ENCODE measurements at regions not wholly inside any gene's neighbourhood (a gene's known extent, or its start where the extent isn't known, plus 50 kb on each side); places are given as distances from the start of the nearest gene placed in this dataset.

DNA sequence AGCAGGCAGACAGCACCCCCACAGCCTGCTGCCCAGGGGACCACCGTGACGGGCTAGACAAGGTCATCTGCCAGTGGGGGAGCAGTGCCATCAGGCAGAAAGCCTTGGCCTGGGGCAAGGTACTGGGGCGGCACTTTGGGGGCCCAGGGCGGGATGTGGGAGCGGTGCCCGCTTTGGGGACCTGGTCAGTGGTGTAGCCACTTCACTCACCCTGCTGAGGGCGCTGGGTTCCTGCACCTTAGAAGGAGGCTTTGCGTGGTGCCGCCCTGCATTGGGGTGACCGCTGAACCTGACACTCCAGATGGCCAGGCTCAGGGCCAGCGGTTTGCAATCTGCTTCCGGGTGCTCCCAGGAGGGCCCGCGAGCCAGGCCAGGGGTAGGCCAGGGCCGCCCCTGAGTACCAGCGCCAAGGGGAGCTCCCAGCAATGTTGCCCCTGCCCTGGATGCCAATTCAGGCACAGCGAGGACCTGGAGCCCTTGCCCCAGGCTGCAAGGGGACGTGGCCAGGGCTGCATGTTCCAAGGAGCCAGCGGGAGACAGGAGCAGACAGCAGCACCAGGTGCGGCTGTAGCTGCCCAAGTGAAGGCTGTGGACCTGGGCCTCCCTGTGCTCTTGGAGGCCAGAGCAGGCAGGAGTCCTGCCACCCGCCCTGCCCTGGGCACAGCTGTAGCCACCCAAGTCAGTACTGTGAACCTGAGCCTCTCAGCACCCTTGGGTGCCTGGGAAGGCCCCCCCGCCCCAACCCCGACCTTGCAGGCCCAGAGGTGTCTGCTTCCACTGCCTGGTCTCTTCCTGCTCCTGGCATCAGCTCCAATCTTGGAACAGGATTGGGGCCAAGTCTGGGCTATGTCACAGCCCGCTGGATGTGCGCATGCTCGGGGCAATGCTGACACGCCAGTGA is 550.7 kb downstream of the SLC6A15 start:
- DNase-seq: no peak
- Histone ChIP-seq H2AFZ (ENCODE audit: low read depth, low read length) (no peak overlapping the region), H3K36me3 (ENCODE audit: insufficient read depth, low read length) (no peaks in the 10 kb centered on the region), H3K9ac (ENCODE audit: low read depth, low read length) (no peak overlapping the region), H3K4me2 (ENCODE audit: insufficient read depth, low read length) (no peak overlapping the region), H3K9me3 (ENCODE audit: insufficient read depth, low read length, severe bottlenecking) (peaks cover 2% of the 10 kb centered on the region), H3K4me3 (ENCODE audit: low read depth in 1 of 2, low read length in 2 of 2) (no peak overlapping the region), H3K27ac (ENCODE audit: low read length) (no peak overlapping the region), H4K20me1 (ENCODE audit: insufficient read depth, low read length) (no peaks in the 10 kb centered on the region), H3K27me3 (ENCODE audit: insufficient read depth, low read length, poor library complexity) (no peaks in the 10 kb centered on the region), H3K4me1 (ENCODE audit: insufficient read depth, low read length) (no peaks in the 10 kb centered on the region), H3K79me2 (ENCODE audit: insufficient read depth, low read length) (no peaks in the 10 kb centered on the region)
- no peak for ATAC-seq (ENCODE audit: insufficient read depth, low read depth)
- TF ChIP-seq, protein P1, sequence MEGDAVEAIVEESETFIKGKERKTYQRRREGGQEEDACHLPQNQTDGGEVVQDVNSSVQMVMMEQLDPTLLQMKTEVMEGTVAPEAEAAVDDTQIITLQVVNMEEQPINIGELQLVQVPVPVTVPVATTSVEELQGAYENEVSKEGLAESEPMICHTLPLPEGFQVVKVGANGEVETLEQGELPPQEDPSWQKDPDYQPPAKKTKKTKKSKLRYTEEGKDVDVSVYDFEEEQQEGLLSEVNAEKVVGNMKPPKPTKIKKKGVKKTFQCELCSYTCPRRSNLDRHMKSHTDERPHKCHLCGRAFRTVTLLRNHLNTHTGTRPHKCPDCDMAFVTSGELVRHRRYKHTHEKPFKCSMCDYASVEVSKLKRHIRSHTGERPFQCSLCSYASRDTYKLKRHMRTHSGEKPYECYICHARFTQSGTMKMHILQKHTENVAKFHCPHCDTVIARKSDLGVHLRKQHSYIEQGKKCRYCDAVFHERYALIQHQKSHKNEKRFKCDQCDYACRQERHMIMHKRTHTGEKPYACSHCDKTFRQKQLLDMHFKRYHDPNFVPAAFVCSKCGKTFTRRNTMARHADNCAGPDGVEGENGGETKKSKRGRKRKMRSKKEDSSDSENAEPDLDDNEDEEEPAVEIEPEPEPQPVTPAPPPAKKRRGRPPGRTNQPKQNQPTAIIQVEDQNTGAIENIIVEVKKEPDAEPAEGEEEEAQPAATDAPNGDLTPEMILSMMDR (IDR thresholded peaks at IDR 0.05; ENCODE audit: borderline replicate concordance, extremely low read depth, low read length, poor library complexity, severe bottlenecking): no peak
- TF ChIP-seq EZH2 (IDR thresholded peaks at IDR 0.05; ENCODE audit: borderline replicate concordance, low read depth, low read length, severe bottlenecking): no peak

- ATAC-seq (ENCODE audit: insufficient read depth, low read depth) (no peak), DNase-seq (no peak)
- H3K36me3 ChIP-seq (ENCODE audit: insufficient read depth, low read length): no peaks in the 10 kb centered on the region
- H3K27ac ChIP-seq (ENCODE audit: low read length): no peak overlapping the region
- TF ChIP-seq, protein P1 (IDR thresholded peaks at IDR 0.05; ENCODE audit: borderline replicate concordance, extremely low read depth, low read length, poor library complexity, severe bottlenecking): no peak
- no peak for TF ChIP-seq EZH2 (IDR thresholded peaks at IDR 0.05; ENCODE audit: borderline replicate concordance, low read depth, low read length, severe bottlenecking)
- H3K4me1 ChIP-seq (ENCODE audit: insufficient read depth, low read length): no peaks in the 10 kb centered on the region
- H2AFZ ChIP-seq (ENCODE audit: low read depth, low read length): no peak overlapping the region
- no peak overlapping the region for H3K4me2 ChIP-seq (ENCODE audit: insufficient read depth, low read length)
- H4K20me1 ChIP-seq (ENCODE audit: insufficient read depth, low read length): no peaks in the 10 kb centered on the region
- H3K9ac ChIP-seq (ENCODE audit: low read depth, low read length): no peak overlapping the region
- no peaks in the 10 kb centered on the region for H3K79me2 ChIP-seq (ENCODE audit: insufficient read depth, low read length)
- no peak overlapping the region for H3K4me3 ChIP-seq (ENCODE audit: low read depth in 1 of 2, low read length in 2 of 2)
- no peaks in the 10 kb centered on the region for H3K27me3 ChIP-seq (ENCODE audit: insufficient read depth, low read length, poor library complexity)
- H3K9me3 ChIP-seq (ENCODE audit: insufficient read depth, low read length, severe bottlenecking): no peaks in the 10 kb centered on the region
Observed at GRCh38 chr12:84357314-84357713, 555.3 kb downstream of the SLC6A15 start.

GRCh38 chr12:84356224-84356623 is 556.4 kb downstream of the SLC6A15 start:
- H4K20me1 ChIP-seq (ENCODE audit: insufficient read depth, low read length): no peaks in the 10 kb centered on the region
- H3K4me3 ChIP-seq (ENCODE audit: low read depth in 1 of 2, low read length in 2 of 2): no peak overlapping the region
- no peak overlapping the region for H2AFZ ChIP-seq (ENCODE audit: low read depth, low read length)
- H3K36me3 ChIP-seq (ENCODE audit: insufficient read depth, low read length): no peaks in the 10 kb centered on the region
- DNase-seq (no peak), ATAC-seq (ENCODE audit: insufficient read depth, low read depth) (no peak)
- H3K27ac ChIP-seq (ENCODE audit: low read length): no peak overlapping the region
- no peak overlapping the region for H3K4me2 ChIP-seq (ENCODE audit: insufficient read depth, low read length)
- H3K9ac ChIP-seq (ENCODE audit: low read depth, low read length): no peak overlapping the region
- H3K27me3 ChIP-seq (ENCODE audit: insufficient read depth, low read length, poor library complexity): no peaks in the 10 kb centered on the region
- H3K79me2 ChIP-seq (ENCODE audit: insufficient read depth, low read length): no peaks in the 10 kb centered on the region
- H3K4me1 ChIP-seq (ENCODE audit: insufficient read depth, low read length): no peaks in the 10 kb centered on the region
- no peak for TF ChIP-seq EZH2 (IDR thresholded peaks at IDR 0.05; ENCODE audit: borderline replicate concordance, low read depth, low read length, severe bottlenecking)
- TF ChIP-seq, protein P1 (IDR thresholded peaks at IDR 0.05; ENCODE audit: borderline replicate concordance, extremely low read depth, low read length, poor library complexity, severe bottlenecking): no peak
- H3K9me3 ChIP-seq (ENCODE audit: insufficient read depth, low read length, severe bottlenecking): no peaks in the 10 kb centered on the region

All from DND-41 (cell line).